Gastrocnemius medialis (tissue), 4 donors: ENCODE measurements at regions not wholly inside any gene's neighbourhood (a gene's known extent, or its start where the extent isn't known, plus 50 kb on each side); places are given as distances from the start of the nearest gene placed in this dataset.
A peak's percentile ranks its signal among the peaks of the same experiment; 100 is the strongest.

Experiments used
- ATAC-seq, 2 donors: fragments of 150-250 bp; one replicate each; pipeline ENCODE4 v1.9.1; 2016
- DNase-seq, 2 donors: peaks; one replicate each; pipeline ENCODE4 v3.0.0-alpha.2; 2019
- H3K27ac ChIP-seq, 4 donors: fragments of 200-600 bp; sonication (generic); 1 replicate in 1 of 4; 2 replicates in 3 of 4; pipeline ENCODE4 v1.5.1; 2016 to 2018; ENCODE audit warnings: mild to moderate bottlenecking in 2 of 4, moderate library complexity in 1 of 4
- H3K27me3 ChIP-seq, 3 donors: fragments of 200-600 bp; sonication (generic) in 2 of 3; 1 replicate in 1 of 3; 2 replicates in 2 of 3; pipeline versions ENCODE4 v1.5.1 to v1.6.0; 2016 to 2019; ENCODE audit warnings: mild to moderate bottlenecking in 1 of 3, moderate library complexity in 1 of 3
- H3K36me3 ChIP-seq, 2 donors: fragments of 200-600 bp; sonication (generic) in 1 of 2; one replicate each; pipeline ENCODE4 v1.5.1; 2017 to 2018
- H3K4me1 ChIP-seq, 2 donors: fragments of 200-600 bp; sonication (generic) in 1 of 2; one replicate each; pipeline ENCODE4 v1.5.1; 2016 to 2017; ENCODE audit warnings: mild to moderate bottlenecking in 2 of 2
- H3K4me3 ChIP-seq, 4 donors: fragments of 200-600 bp; sonication (generic) in 3 of 4; 1 replicate in 1 of 4; 2 replicates in 3 of 4; pipeline ENCODE4 v1.5.1; 2016 to 2019; ENCODE audit warnings: mild to moderate bottlenecking in 2 of 4
- H3K9me3 ChIP-seq, 3 donors: fragments of 200-600 bp; sonication (generic) in 2 of 3; 1 replicate in 1 of 3; 2 replicates in 2 of 3; pipeline ENCODE4 v1.5.1; 2016 to 2019
- POLR2A ChIP-seq, 2 donors: fragments of 450-650 bp; IDR thresholded peaks; one replicate each; pipeline ENCODE4 v1.6.1; 2017; ENCODE audit warnings: antibody characterized with exemption in 2 of 2, mild to moderate bottlenecking in 2 of 2, moderate library complexity in 2 of 2
- in situ Hi-C, 4 donors: fragments of 200-750 bp; cut with MboI; loops; one replicate each; pipeline versions ENCODE4 v1.15.0 to v1.8.0; 2017; ENCODE audit warnings: low sequenced_read_pairs in 4 of 4
- intact Hi-C: fragments of 100-400 bp; cut with DNase I; formaldehyde crosslinking; loops from one replicate; pipeline ENCODE4 v1.15.1; 2023; ENCODE audit warnings: low total_unique reads
- TF ChIP-seq, protein P1 (sequence below), 5 experiments: fragments of 450-650 bp in 3 of 5; fragments of 200-600 bp in 2 of 5; sonication (generic) in 2 of 5; IDR thresholded peaks in 4 of 5; conservative IDR thresholded peaks in 1 of 5; 1 replicate in 4 of 5; 2 replicates in 1 of 5; pipeline ENCODE4 v1.5.1; 2016 to 2019; ENCODE audit warnings: antibody characterized with exemption in 5 of 5, mild to moderate bottlenecking in 3 of 5, moderate library complexity in 3 of 5

DNA sequence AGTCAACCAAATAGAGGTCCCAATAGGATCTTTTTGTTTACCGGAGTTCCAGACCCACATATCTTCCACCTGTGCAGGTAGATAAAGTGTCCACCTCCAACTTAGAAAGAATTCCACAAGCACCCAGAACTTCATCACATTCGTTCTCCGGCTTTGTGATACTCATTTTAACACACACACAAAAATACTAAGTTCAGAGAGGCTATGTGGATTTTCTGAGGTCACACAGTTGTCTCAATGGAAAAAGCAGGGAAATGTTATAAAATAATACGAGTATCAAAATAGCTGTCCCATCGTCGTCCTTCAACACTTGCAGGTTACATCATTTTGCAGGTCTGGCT, 137.5 kb downstream of the TMCO5A start:
- no peak for ATAC-seq
- Histone ChIP-seq H3K4me1 (peaks cover 5 to 13% of the 10 kb centered on the region in 2 donors), H3K36me3 (no peaks in the 10 kb centered on the region), H3K27me3 (peaks cover 0 to 4% (median 0%) of the 10 kb centered on the region in 3 donors), H3K27ac (peak overlapping the region; percentile 55 to 76 (median 66)), H3K4me3 (peak overlapping the region; percentile 40 to 66 (median 58)), H3K9me3 (no peaks in the 10 kb centered on the region)
- TF ChIP-seq, protein P1, sequence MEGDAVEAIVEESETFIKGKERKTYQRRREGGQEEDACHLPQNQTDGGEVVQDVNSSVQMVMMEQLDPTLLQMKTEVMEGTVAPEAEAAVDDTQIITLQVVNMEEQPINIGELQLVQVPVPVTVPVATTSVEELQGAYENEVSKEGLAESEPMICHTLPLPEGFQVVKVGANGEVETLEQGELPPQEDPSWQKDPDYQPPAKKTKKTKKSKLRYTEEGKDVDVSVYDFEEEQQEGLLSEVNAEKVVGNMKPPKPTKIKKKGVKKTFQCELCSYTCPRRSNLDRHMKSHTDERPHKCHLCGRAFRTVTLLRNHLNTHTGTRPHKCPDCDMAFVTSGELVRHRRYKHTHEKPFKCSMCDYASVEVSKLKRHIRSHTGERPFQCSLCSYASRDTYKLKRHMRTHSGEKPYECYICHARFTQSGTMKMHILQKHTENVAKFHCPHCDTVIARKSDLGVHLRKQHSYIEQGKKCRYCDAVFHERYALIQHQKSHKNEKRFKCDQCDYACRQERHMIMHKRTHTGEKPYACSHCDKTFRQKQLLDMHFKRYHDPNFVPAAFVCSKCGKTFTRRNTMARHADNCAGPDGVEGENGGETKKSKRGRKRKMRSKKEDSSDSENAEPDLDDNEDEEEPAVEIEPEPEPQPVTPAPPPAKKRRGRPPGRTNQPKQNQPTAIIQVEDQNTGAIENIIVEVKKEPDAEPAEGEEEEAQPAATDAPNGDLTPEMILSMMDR (IDR thresholded peaks at IDR 0.05 in 4 of 5, conservative IDR thresholded peaks at IDR 0.05 in 1 of 5) = no peak
- TF ChIP-seq POLR2A (IDR thresholded peaks at IDR 0.05) = no peak
- DNase-seq = no peak
- intact Hi-C loops = loop anchor here (5.0 to 10.0 kb wide), 2 partner anchors 185 to 323 kb away; no protein-coding TSS in a partner anchor
- in situ Hi-C loops = no loop called here

DNA sequence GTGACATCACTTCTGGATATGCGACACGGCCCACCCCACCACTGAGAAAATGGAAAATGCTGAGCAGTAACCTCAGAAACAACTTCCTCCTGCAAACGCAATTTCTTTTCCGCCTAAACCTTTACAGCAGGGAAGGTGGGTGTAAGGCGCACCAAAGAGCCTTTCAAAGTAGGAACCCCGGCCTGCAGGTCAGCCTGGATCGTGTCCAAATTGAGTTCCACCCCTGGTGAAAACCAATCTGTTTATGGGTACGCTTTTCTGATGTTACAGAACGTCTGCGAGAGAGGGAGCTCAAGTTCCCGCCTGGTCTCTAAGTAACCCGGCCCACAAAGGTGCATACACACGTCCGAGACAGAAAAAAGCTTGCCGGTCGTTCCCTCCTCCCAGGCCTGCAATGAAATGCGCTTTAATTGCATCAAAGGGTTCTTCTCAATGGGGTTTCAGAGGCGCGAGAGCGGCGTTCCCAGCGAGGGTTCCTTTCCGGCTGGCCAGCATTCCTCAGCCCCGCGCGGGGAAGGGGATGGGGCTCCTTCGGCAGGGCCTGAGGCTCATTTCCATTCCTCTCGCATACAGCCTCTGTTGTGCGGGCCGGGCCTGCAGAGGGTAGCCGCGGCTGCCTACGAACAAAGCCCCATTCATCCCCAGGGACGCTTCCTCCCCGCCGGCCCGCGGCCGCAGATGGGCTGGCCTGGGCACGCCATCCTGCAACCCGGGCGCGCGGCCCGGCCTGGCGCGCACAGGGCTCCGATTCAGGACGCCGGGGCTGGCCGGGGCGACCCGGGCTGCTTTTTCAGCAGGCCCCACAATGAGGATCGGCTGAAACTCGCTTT, 138.1 kb downstream of the TMCO5A start:
- Histone ChIP-seq H3K4me3 (peak overlapping the region; percentile 40 to 66 (median 58)), H3K27me3 (peaks cover 0 to 4% (median 0%) of the 10 kb centered on the region in 3 donors), H3K36me3 (no peaks in the 10 kb centered on the region), H3K27ac (peak overlapping the region; percentile 55 to 76 (median 66)), H3K4me1 (peaks cover 5 to 13% of the 10 kb centered on the region in 2 donors), H3K9me3 (no peaks in the 10 kb centered on the region)
- ATAC-seq (peak; percentile 39 to 52), DNase-seq (peak in 1 of 2 donors; percentile 21)
- in situ Hi-C loops (no loop called here), intact Hi-C loops (loop anchor here (5.0 to 10.0 kb wide), 2 partner anchors 185 to 322 kb away; no protein-coding TSS in a partner anchor)
- no peak for TF ChIP-seq POLR2A (IDR thresholded peaks at IDR 0.05)
- TF ChIP-seq, protein P1 (IDR thresholded peaks at IDR 0.05 in 4 of 5, conservative IDR thresholded peaks at IDR 0.05 in 1 of 5) = no peak

DNA sequence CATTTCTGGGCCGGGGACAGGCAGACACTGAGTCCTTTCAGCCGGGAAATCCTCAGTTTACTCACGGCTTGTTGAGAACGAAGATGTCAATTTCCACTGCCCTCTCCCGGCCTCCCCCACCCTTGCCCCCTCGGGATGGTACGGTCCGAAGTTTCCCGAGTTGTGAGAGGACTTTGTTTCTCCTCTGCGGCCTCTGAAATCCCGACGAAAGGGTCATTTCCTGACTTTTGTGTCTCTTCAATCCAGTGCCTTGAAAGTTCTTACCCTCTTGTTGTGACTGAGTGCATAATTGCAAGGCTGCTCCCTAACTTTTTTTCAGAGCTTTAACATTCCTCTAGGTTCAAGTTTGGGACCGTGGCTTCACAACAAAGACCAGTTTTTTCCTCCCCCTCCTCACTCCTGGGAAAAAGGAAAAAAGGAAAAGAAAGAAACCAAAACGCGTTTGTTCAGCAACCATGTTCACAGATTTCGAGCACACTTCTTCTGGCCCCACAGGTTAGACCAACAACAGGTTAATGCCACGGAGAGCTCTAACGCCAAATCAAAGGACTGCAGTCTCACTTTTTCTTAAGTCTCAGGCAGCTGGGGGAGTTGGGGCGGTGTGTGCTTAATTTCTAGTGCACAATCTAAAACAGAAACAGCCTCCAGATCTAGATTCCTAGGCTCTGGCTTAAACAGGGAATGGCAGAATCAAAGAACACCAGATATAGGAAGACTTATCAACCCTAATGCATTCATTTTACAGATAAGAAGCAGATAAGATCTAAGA, 138.9 kb downstream of the TMCO5A start:
- H3K27ac ChIP-seq = peak overlapping the region; percentile 55 to 76 (median 66)
- in situ Hi-C loops = no loop called here
- peaks cover 0 to 4% (median 0%) of the 10 kb centered on the region in 3 donors for H3K27me3 ChIP-seq
- DNase-seq (no peak), ATAC-seq (peak in 1 of 2 donors; percentile 9)
- peak overlapping the region; percentile 40 to 66 (median 58) for H3K4me3 ChIP-seq
- H3K36me3 ChIP-seq = no peaks in the 10 kb centered on the region
- TF ChIP-seq, protein P1 (IDR thresholded peaks at IDR 0.05 in 4 of 5, conservative IDR thresholded peaks at IDR 0.05 in 1 of 5) = no peak
- no peak for TF ChIP-seq POLR2A (IDR thresholded peaks at IDR 0.05)
- no peaks in the 10 kb centered on the region for H3K9me3 ChIP-seq
- H3K4me1 ChIP-seq = peaks cover 5 to 13% of the 10 kb centered on the region in 2 donors
- intact Hi-C loops = loop anchor here (5.0 to 10.0 kb wide), 2 partner anchors 184 to 321 kb away; no protein-coding TSS in a partner anchor

DNA sequence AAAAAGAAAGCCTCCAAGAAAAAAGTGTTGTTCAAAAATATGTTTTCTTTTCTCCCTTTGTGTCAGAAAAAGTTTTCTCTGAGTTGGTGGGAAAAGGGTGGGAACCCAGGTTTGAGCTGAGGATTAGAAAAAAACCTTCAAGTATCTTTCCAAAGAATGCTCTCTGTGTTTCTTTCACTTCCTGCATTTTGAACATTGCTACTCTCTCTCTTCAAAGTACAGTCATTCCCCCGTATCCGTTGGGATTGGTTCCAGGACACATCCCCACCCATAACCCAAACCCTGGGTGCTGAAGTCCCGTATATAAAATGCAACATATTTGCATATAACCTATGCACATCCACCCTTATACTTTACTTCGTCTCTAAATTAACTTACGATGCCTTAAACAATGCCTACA, 139.6 kb downstream of the TMCO5A start:
- no peak for DNase-seq
- TF ChIP-seq, protein P1 (IDR thresholded peaks at IDR 0.05 in 4 of 5, conservative IDR thresholded peaks at IDR 0.05 in 1 of 5) = no peak
- no peak for TF ChIP-seq POLR2A (IDR thresholded peaks at IDR 0.05)
- H3K36me3 ChIP-seq = no peaks in the 10 kb centered on the region
- ATAC-seq = no peak
- H3K27me3 ChIP-seq = peaks cover 0 to 4% (median 0%) of the 10 kb centered on the region in 3 donors
- in situ Hi-C loops = no loop called here
- intact Hi-C loops = loop anchor here (5.0 to 10.0 kb wide), 2 partner anchors 183 to 321 kb away; no protein-coding TSS in a partner anchor
- peak overlapping the region in 1 of 4 donors; percentile 76 for H3K27ac ChIP-seq
- peaks cover 0 to 6% of the 10 kb centered on the region in 2 donors for H3K4me1 ChIP-seq
- no peaks in the 10 kb centered on the region for H3K9me3 ChIP-seq
- no peak overlapping the region for H3K4me3 ChIP-seq
